ENCODE measurements at regions not wholly inside any gene's neighbourhood (a gene's known extent, or its start where the extent isn't known, plus 50 kb on each side); places are given as distances from the start of the nearest gene placed in this dataset.

DNA sequence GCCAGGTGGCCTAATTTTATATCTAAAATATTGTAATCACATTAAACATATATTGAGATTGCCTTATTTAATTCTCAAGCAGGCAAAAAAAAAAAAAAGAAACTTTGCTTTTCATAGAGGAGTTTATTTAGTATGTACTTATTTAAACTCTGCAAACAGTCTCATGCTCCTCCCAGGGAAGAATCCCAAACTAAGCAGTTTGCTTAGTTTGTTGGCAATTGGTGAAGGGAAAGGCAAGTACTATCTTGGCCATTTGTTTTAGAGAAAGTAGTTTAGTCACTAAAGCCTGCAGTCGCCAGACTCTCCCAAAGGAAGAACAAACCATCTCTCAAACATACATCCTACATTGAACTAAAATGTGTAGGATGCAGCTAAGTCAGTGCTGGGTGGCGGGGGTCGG, 226.8 kb downstream of the CDC14C start:
- Histone ChIP-seq H3K27ac (no peak overlapping the region), H3F3A (ENCODE audit: insufficient read depth, low read depth) (no peaks in the 10 kb centered on the region), H2AFZ (no peak overlapping the region), H4K20me1 (ENCODE audit: insufficient read depth) (no peaks in the 10 kb centered on the region), H3K9me2 (ENCODE audit: insufficient read depth) (no peaks in the 10 kb centered on the region), H3K36me3 (ENCODE audit: low read depth) (no peaks in the 10 kb centered on the region), H3K79me2 (ENCODE audit: low read depth) (no peaks in the 10 kb centered on the region), H3K4me3 (no peak overlapping the region), H3K27me3 (ENCODE audit: insufficient read depth, low read depth) (no peaks in the 10 kb centered on the region), H3K4me2 (no peak overlapping the region), H3K9me3 (ENCODE audit: insufficient read depth, low read depth) (no peaks in the 10 kb centered on the region), H3K4me1 (replicated peaks; ENCODE audit: insufficient read depth) (no peaks in the 10 kb centered on the region)
- TF ChIP-seq, protein P1, sequence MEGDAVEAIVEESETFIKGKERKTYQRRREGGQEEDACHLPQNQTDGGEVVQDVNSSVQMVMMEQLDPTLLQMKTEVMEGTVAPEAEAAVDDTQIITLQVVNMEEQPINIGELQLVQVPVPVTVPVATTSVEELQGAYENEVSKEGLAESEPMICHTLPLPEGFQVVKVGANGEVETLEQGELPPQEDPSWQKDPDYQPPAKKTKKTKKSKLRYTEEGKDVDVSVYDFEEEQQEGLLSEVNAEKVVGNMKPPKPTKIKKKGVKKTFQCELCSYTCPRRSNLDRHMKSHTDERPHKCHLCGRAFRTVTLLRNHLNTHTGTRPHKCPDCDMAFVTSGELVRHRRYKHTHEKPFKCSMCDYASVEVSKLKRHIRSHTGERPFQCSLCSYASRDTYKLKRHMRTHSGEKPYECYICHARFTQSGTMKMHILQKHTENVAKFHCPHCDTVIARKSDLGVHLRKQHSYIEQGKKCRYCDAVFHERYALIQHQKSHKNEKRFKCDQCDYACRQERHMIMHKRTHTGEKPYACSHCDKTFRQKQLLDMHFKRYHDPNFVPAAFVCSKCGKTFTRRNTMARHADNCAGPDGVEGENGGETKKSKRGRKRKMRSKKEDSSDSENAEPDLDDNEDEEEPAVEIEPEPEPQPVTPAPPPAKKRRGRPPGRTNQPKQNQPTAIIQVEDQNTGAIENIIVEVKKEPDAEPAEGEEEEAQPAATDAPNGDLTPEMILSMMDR (conservative IDR thresholded peaks at IDR 0.05) = no peak
- no peak for TF ChIP-seq EZH2 (IDR thresholded peaks at IDR 0.05; ENCODE audit: low read depth)
- intact Hi-C loops (cut with micrococcal nuclease; ENCODE audit: unreplicated experiment) = no loop called here
- no TSS peak for BruUV-seq (replicated peaks)
- ChIA-PET POLR2A (ENCODE audit: unreplicated experiment) (no interaction called here), CTCF (interaction anchor here (0.6 kb wide), 1 partner anchor 11 kb away, joined by 3 read pairs; no protein-coding TSS in a partner anchor)
- DNase-seq = no peak

DNA sequence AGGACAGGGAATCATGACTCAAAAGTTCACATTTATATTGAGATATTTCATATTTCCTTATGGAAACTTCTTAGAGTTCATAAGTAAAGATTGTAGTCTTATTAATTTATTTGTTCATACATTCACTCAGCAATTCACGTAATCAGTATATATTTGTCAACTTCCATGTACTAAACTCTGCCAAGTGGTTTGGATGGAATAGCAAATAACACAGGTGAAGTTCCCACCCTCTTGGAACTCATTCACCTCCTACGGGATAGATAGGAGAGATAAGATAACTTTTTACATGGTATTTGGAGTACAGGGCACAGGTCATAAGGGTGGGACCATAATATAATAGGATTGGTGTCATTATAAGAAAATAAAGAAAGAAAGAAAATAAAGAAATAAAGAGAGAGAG, 234.0 kb downstream of the CDC14C start:
- no TSS peak for BruUV-seq (replicated peaks)

DNA sequence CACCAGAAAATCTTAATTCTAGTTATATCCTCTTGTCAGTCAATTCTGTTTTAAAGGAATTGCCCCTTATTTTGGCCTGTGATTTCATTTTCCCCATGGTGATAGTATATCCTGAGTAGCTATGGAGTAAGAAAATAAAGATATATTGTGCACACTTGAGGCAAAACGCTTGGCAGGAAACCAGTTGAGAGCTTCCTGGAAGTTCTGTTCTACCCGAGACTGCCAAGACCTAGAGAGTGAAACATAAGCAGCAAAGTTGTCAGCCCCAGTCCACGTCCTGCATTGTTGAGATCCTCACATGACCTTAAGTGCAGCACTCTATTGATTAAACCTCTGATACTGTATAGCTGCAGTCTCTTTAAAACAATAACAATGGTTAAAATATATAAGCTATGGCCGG, 235.2 kb downstream of the CDC14C start:
- TF ChIP-seq, protein P1 (conservative IDR thresholded peaks at IDR 0.05) = no peak
- TF ChIP-seq EZH2 (IDR thresholded peaks at IDR 0.05; ENCODE audit: low read depth) = no peak
- ChIA-PET CTCF (no interaction called here), POLR2A (ENCODE audit: unreplicated experiment) (no interaction called here)
- H3K4me1 ChIP-seq (replicated peaks; ENCODE audit: insufficient read depth) = no peaks in the 10 kb centered on the region
- no TSS peak for BruUV-seq (replicated peaks)
- no peaks in the 10 kb centered on the region for H3F3A ChIP-seq (ENCODE audit: insufficient read depth, low read depth)
- H2AFZ ChIP-seq = no peak overlapping the region
- H3K9me3 ChIP-seq (ENCODE audit: insufficient read depth, low read depth) = no peaks in the 10 kb centered on the region
- H3K4me2 ChIP-seq = no peak overlapping the region
- no peaks in the 10 kb centered on the region for H3K36me3 ChIP-seq (ENCODE audit: low read depth)
- DNase-seq = no peak
- H3K27ac ChIP-seq = no peak overlapping the region
- H3K4me3 ChIP-seq = no peak overlapping the region
- no peaks in the 10 kb centered on the region for H4K20me1 ChIP-seq (ENCODE audit: insufficient read depth)
- H3K79me2 ChIP-seq (ENCODE audit: low read depth) = no peaks in the 10 kb centered on the region
- H3K9me2 ChIP-seq (ENCODE audit: insufficient read depth) = no peaks in the 10 kb centered on the region
- no peaks in the 10 kb centered on the region for H3K27me3 ChIP-seq (ENCODE audit: insufficient read depth, low read depth)
- intact Hi-C loops (cut with micrococcal nuclease; ENCODE audit: unreplicated experiment) = no loop called here

More for the DNA sequence above, 234.0 kb downstream of the CDC14C start:
- no peaks in the 10 kb centered on the region for H3K9me3 ChIP-seq (ENCODE audit: insufficient read depth, low read depth)
- no peaks in the 10 kb centered on the region for H4K20me1 ChIP-seq (ENCODE audit: insufficient read depth)
- H3F3A ChIP-seq (ENCODE audit: insufficient read depth, low read depth) = no peaks in the 10 kb centered on the region
- TF ChIP-seq EZH2 (IDR thresholded peaks at IDR 0.05; ENCODE audit: low read depth) = no peak
- TF ChIP-seq, protein P1 (conservative IDR thresholded peaks at IDR 0.05) = no peak
- no peak overlapping the region for H3K27ac ChIP-seq
- no peaks in the 10 kb centered on the region for H3K4me1 ChIP-seq (replicated peaks; ENCODE audit: insufficient read depth)
- no peak overlapping the region for H3K4me3 ChIP-seq
- H3K9me2 ChIP-seq (ENCODE audit: insufficient read depth) = no peaks in the 10 kb centered on the region
- no peak overlapping the region for H2AFZ ChIP-seq
- intact Hi-C loops (cut with micrococcal nuclease; ENCODE audit: unreplicated experiment) = no loop called here
- no peak overlapping the region for H3K4me2 ChIP-seq
- H3K27me3 ChIP-seq (ENCODE audit: insufficient read depth, low read depth) = no peaks in the 10 kb centered on the region
- POLR2A ChIA-PET (ENCODE audit: unreplicated experiment) = no interaction called here
- H3K36me3 ChIP-seq (ENCODE audit: low read depth) = no peaks in the 10 kb centered on the region
- CTCF ChIA-PET = no interaction called here
- no peaks in the 10 kb centered on the region for H3K79me2 ChIP-seq (ENCODE audit: low read depth)
- no peak for DNase-seq

Data from PC-9 (cell line).